ENCODE measurements at regions not wholly inside any gene's neighbourhood (a gene's known extent, or its start where the extent isn't known, plus 50 kb on each side); places are given as distances from the start of the nearest gene placed in this dataset.
A peak's percentile ranks its signal among the peaks of the same experiment; 100 is the strongest.

DNA sequence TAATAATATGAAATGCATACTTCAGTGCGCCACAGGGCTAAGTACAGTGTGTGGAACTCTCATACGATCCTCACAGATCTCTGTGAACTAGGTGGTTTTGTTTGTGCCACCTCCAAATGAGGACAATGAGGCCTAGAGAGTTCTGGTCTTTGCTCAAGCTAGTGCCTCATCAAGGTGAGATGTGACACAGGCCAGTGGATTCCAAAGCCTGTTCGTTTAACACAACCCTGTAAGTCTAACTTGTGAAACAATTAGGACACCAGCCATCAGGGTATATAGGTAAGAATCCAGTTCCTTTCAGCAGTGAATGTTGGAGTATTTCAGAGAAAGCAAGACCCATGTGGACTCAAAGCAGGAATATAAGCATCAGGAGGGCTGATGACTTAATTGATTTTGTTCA, 130.7 kb upstream of the GAS1 start:
- Histone ChIP-seq H3K27me3 (ENCODE audit: insufficient read depth, low read length) (no peaks in the 10 kb centered on the region), H3T11ph (ENCODE audit: low read length) (no peak overlapping the region), H3K79me2 (ENCODE audit: insufficient read depth, low read length) (no peaks in the 10 kb centered on the region), H3K4me1 (ENCODE audit: insufficient read depth, low read length) (no peaks in the 10 kb centered on the region), H3K9ac (ENCODE audit: extremely low read depth, insufficient read length, low read length) (no peak overlapping the region), H3K56ac (ENCODE audit: insufficient read length, low read depth, low read length) (no peak overlapping the region), H2BK120ac (ENCODE audit: low read depth, low read length, poor library complexity, severe bottlenecking) (no peak overlapping the region), H2AK5ac (ENCODE audit: insufficient read length, low read length) (no peak overlapping the region), H2AFZ (ENCODE audit: low read length) (no peak overlapping the region), H4K5ac (ENCODE audit: insufficient read length, low read depth, low read length) (no peak overlapping the region), H3K23ac (ENCODE audit: insufficient read length, low read depth, low read length) (no peak overlapping the region), H2BK20ac (ENCODE audit: low read depth, low read length, poor library complexity, severe bottlenecking) (no peak overlapping the region), H3K14ac (ENCODE audit: insufficient read depth, low read length) (no peak overlapping the region), H2BK5ac (ENCODE audit: insufficient read length, low read length) (no peak overlapping the region), H4K8ac (replicated peaks; ENCODE audit: insufficient read length, low read depth, low read length) (no peak overlapping the region), H3K4me2 (ENCODE audit: insufficient read depth, insufficient read length, low read length) (no peak overlapping the region), H3K18ac (ENCODE audit: insufficient read length, low read depth, low read length) (no peak overlapping the region), H2BK12ac (ENCODE audit: insufficient read length, low read depth, low read length) (no peak overlapping the region), H3K4ac (ENCODE audit: low read depth, low read length) (no peak overlapping the region), H3K27ac (ENCODE audit: insufficient read length, low read depth, low read length) (no peak overlapping the region), H4K20me1 (ENCODE audit: control insufficient read depth, insufficient read depth, insufficient read length) (no peaks in the 10 kb centered on the region), H3K79me1 (ENCODE audit: insufficient read depth, low read depth, low read length, poor library complexity, severe bottlenecking) (no peaks in the 10 kb centered on the region), H2BK15ac (ENCODE audit: low read depth, low read length) (no peak overlapping the region), H3K23me2 (ENCODE audit: insufficient read length, low read depth, low read length, poor library complexity, severe bottlenecking) (no peaks in the 10 kb centered on the region), H3K9me3 (ENCODE audit: control insufficient read depth, low read depth, low read length) (no peaks in the 10 kb centered on the region), H4K91ac (ENCODE audit: insufficient read length, low read depth, low read length) (no peak overlapping the region)
- TF ChIP-seq, protein P1, sequence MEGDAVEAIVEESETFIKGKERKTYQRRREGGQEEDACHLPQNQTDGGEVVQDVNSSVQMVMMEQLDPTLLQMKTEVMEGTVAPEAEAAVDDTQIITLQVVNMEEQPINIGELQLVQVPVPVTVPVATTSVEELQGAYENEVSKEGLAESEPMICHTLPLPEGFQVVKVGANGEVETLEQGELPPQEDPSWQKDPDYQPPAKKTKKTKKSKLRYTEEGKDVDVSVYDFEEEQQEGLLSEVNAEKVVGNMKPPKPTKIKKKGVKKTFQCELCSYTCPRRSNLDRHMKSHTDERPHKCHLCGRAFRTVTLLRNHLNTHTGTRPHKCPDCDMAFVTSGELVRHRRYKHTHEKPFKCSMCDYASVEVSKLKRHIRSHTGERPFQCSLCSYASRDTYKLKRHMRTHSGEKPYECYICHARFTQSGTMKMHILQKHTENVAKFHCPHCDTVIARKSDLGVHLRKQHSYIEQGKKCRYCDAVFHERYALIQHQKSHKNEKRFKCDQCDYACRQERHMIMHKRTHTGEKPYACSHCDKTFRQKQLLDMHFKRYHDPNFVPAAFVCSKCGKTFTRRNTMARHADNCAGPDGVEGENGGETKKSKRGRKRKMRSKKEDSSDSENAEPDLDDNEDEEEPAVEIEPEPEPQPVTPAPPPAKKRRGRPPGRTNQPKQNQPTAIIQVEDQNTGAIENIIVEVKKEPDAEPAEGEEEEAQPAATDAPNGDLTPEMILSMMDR (conservative IDR thresholded peaks at IDR 0.05) = no peak
- no peaks in the 10 kb centered on the region for H3K4me1 Mint-ChIP-seq
- peaks cover 0 to 12% (median 2%) of the 10 kb centered on the region in 3 experiments; a peak in 5 of 7 replicates for H3K36me3 Mint-ChIP-seq (ENCODE audit: insufficient read depth in 1 of 3, low read depth in 3 of 3)
- H3K27ac Mint-ChIP-seq = peak overlapping the region in 1 of 3 experiments; percentile 48; a peak in 1 of 7 replicates
- no peak overlapping the region for H3K4me3 Mint-ChIP-seq
- WGBS (ENCODE audit: extremely low coverage, insufficient read length, low lambda C conversion rate) = no CpG with 5 or more reads among the region's 3 CpGs
- no peak for DNase-seq
- H3K27me3 Mint-ChIP-seq (ENCODE audit: low read depth) = no peaks in the 10 kb centered on the region
- peaks cover 15 to 18% of the 10 kb centered on the region in 2 experiments for H3K9me3 Mint-ChIP-seq
